GM12878 (cell line): ENCODE measurements at regions not wholly inside any gene's neighbourhood (a gene's known extent, or its start where the extent isn't known, plus 50 kb on each side); places are given as distances from the start of the nearest gene placed in this dataset. TPM values are rescaled to one million over a fixed set of nuclear protein-coding genes. Genes with fewer than 3 reads are reported as not detected.

Experiments used
- ATAC-seq: fragments of 200-7000 bp; cut with Tn5 transposase; 3 replicates; pipeline ENCODE4 v1.9.1; 2020; ENCODE audit warnings: mild to moderate bottlenecking, moderate library complexity
- BruUV-seq: library from RNA; stranded (reverse); fragments of 400-500 nt; replicated peaks from 2 replicates; lab custom pipeline; 2021; lab: Mats Ljungman, UMichigan
- CTCF ChIA-PET: fragments of 300-600 bp; sonication (Branson Sonifier 250); formaldehyde crosslinking; extraction: SDS; loops from one replicate; lab custom pipeline; 2021; ENCODE audit warnings: inconsistent platforms; lab: Yijun Ruan, JAX
- POLR2A ChIA-PET: fragments of 350-600 bp; formaldehyde crosslinking; extraction: SDS; loops from one replicate; lab custom pipeline; 2021; ENCODE audit warnings: inconsistent platforms; lab: Charles Lee
- RAD21 ChIA-PET: fragments of 300-600 bp; sonication (Branson Sonifier 250); formaldehyde crosslinking; loops from one replicate; lab custom pipeline; 2023; ENCODE audit warnings: antibody characterized with exemption; ENCODE audit not compliant: unreplicated experiment; lab: Charles Lee
- SMC1A ChIA-PET: fragments of 300-600 bp; sonication (Branson Sonifier 250); formaldehyde crosslinking; loops from one replicate; lab custom pipeline; 2023; ENCODE audit not compliant: unreplicated experiment, uncharacterized antibody; lab: Charles Lee
- DNase-seq: peaks from one replicate; pipeline ENCODE4 v3.0.0-alpha.2; 2011; ENCODE audit warnings: low read depth, low spot score
- FAIRE-seq: peaks from 3 replicates; lab custom pipeline; 2011; peaks lifted over from hg19 to GRCh38; lab: Jason Lieb, UNC
- H2AFZ ChIP-seq: 2 replicates; pipeline ENCODE4 v1.6.0; 2011; ENCODE audit warnings: low read depth, low read length, control low read depth; ENCODE audit not compliant: control insufficient read depth
- H3K27ac ChIP-seq: 2 replicates; pipeline ENCODE4 v1.5.1; 2011; ENCODE audit warnings: control low read depth; ENCODE audit not compliant: control insufficient read depth, insufficient read depth
- H3K27me3 ChIP-seq, 2 experiments: replicated peaks in 1 of 2; 2 replicates each; pipeline versions ENCODE4 v1.6.0 to v1.6.1; 2011; ENCODE audit warnings: low read length in 1 of 2; ENCODE audit not compliant: control insufficient read depth in 2 of 2, insufficient read depth in 2 of 2
- H3K36me3 ChIP-seq, 2 experiments: 2 replicates each; pipeline ENCODE4 v1.5.1; 2011; ENCODE audit warnings: low read length in 1 of 2; ENCODE audit not compliant: control insufficient read depth in 2 of 2, insufficient read depth in 2 of 2
- H3K4me1 ChIP-seq: 2 replicates; pipeline ENCODE4 v1.6.1; 2011; ENCODE audit warnings: mild to moderate bottlenecking, low read length, moderate library complexity, mixed read lengths; ENCODE audit not compliant: control insufficient read depth, insufficient read depth
- H3K4me2 ChIP-seq: 2 replicates; pipeline ENCODE4 v1.6.0; 2011; ENCODE audit warnings: control low read depth; ENCODE audit not compliant: control insufficient read depth, insufficient read depth
- H3K4me3 ChIP-seq: fragments of 200-600 bp; sonication (generic); 2 replicates; pipeline ENCODE4 v1.5.1; 2016
- H3K79me2 ChIP-seq: 2 replicates; pipeline ENCODE4 v1.6.0; 2011; ENCODE audit warnings: low read length; ENCODE audit not compliant: control insufficient read depth, insufficient read depth
- H3K9ac ChIP-seq: 2 replicates; pipeline ENCODE4 v1.8.0; 2011; ENCODE audit warnings: low read length, control low read depth, mixed read lengths; ENCODE audit not compliant: control insufficient read depth, insufficient read depth
- H3K9me3 ChIP-seq: replicated peaks from 3 replicates; pipeline ENCODE4 v1.5.1; 2011; ENCODE audit warnings: mild to moderate bottlenecking, low read length; ENCODE audit not compliant: control insufficient read depth, insufficient read depth
- H4K20me1 ChIP-seq: 2 replicates; pipeline ENCODE4 v1.6.0; 2011; ENCODE audit not compliant: control insufficient read depth, insufficient read depth
- SUPT20H ChIP-seq: IDR thresholded peaks from 2 replicates; pipeline ENCODE4 v1.6.1; 2011; ENCODE audit warnings: low read depth, mild to moderate bottlenecking, low read length, moderate library complexity, borderline replicate concordance; ENCODE audit not compliant: control insufficient read depth
- ZBTB11 ChIP-seq: fragments of 450-650 bp; formaldehyde crosslinking; IDR thresholded peaks from 2 replicates; pipeline ENCODE4 v1.5.0; 2022; ENCODE audit warnings: mild to moderate bottlenecking, missing genetic modification characterization
- WGBS: methylation state at CpG from one replicate; pipeline ENCODE4 v1.1.6; 2016; ENCODE audit warnings: low lambda C conversion rate; ENCODE audit not compliant: insufficient replicate concordance, insufficient coverage; ENCODE audit errors: missing lambda C conversion rate; 5-methylcytosine and 5-hydroxymethylcytosine counted together
- in situ Hi-C: fragments of 300-500 bp; cut with MboI; formaldehyde crosslinking; loops from 9 replicates; pipeline ENCODE4 v1.14.3; 2018; ENCODE audit warnings: mixed read lengths
- intact Hi-C: fragments of 100-400 bp; cut with micrococcal nuclease; formaldehyde crosslinking; loops from one replicate; pipeline ENCODE4 v1.14.2; 2022; ENCODE audit not compliant: unreplicated experiment
- microRNA counts: library from miRNA; unstranded; fragments of <30 nt; microRNA quantifications from one replicate; lab custom pipeline; 2016
- microRNA-seq: library from miRNA; unstranded; fragments of <30 nt; microRNA quantifications from one replicate; pipeline ENCODE4, GENCODE V29; 2018
- small RNA-seq: library from RNA; depleted of rRNA; stranded (forward); fragments of <200 nt; gene quantifications from one replicate; pipeline ENCODE3, GENCODE V24; 2014

- no peaks in the 10 kb centered on the region for H3K36me3 ChIP-seq
- intact Hi-C loops: no loop called here
- H3K27me3 ChIP-seq: peaks cover 2 to 3% of the 10 kb centered on the region in 2 experiments; a peak in 2 of 4 replicates
- WGBS: 24% methylated on average over 4 of the region's 4 CpGs
- CTCF ChIA-PET: no interaction called here
- in situ Hi-C loops: no loop called here
- FAIRE-seq: no peak
- no peaks in the 10 kb centered on the region for H3K4me1 ChIP-seq
- no peak overlapping the region for H3K27ac ChIP-seq
- no peak overlapping the region for H3K4me3 ChIP-seq
- SMC1A ChIA-PET: no interaction called here
- POLR2A ChIA-PET: no interaction called here
- no peak overlapping the region for H3K9ac ChIP-seq
- BruUV-seq: no TSS peak
- TF ChIP-seq SUPT20H: no peak
- TF ChIP-seq ZBTB11 (CRISPR knock-in tag): no peak
- TF ChIP-seq, all 136 proteins: peak for 0
- no peaks in the 10 kb centered on the region for H4K20me1 ChIP-seq
- RAD21 ChIA-PET: no interaction called here
- DNase-seq: no peak
- no peaks in the 10 kb centered on the region for H3K79me2 ChIP-seq
- ATAC-seq: no peak
- no peaks in the 10 kb centered on the region for H3K9me3 ChIP-seq
- H3K4me2 ChIP-seq: no peak overlapping the region
- no peak overlapping the region for H2AFZ ChIP-seq
These were observed 52.0 kb upstream of the CAMK1G start for GRCh38 chr1:209531549-209531948.

MicroRNA genes in the stretch of these regions (microRNA counts, 767-probe panel; counts per million panel counts)
- microRNA hsa-miR-205-5p (lab: Ali Mortazavi, UCI): 1,346 counts per million, percentile 48 among the panel's probes with 10 or more counts

Small RNAs in the stretch of these regions (microRNA-seq; reads per million reads assigned to microRNA genes)
- 3,590 reads per million, percentile 93 among the genes with 10 or more reads in this experiment for gene MIR205

Small RNAs in the stretch of these regions (small RNA-seq; reads per million reads assigned to genes)
- gene AC104465.1: not detected
